Hippocampal formation (tissue), 2 donors: ENCODE measurements at regions not wholly inside any gene's neighbourhood (a gene's known extent, or its start where the extent isn't known, plus 50 kb on each side); places are given as distances from the start of the nearest gene placed in this dataset.
"Not testable (repeated sequence)": the region's sequence is repeated elsewhere in the genome, so short reads cannot be mapped to it uniquely, and the experiment has no call there.

Source experiments
- DNase-seq, 2 donors: peaks; one replicate each; lab custom pipeline; 2025; lab: John Stamatoyannopoulos, UW

GRCh38 chr12:86959766-86960458 lies 703.7 kb upstream of the MGAT4C start:
- DNase-seq, result no peak

GRCh38 chr12:86950444-86950843 lies 694.3 kb upstream of the MGAT4C start:
- no peak for DNase-seq

GRCh38 chr12:86950043-86950442 lies 693.9 kb upstream of the MGAT4C start:
- no peak for DNase-seq

- no peak for DNase-seq
Observed at GRCh38 chr12:86948851-86949250, 692.7 kb upstream of the MGAT4C start.

GRCh38 chr12:86945685-86946196 lies 689.5 kb upstream of the MGAT4C start:
- no peak for DNase-seq

GRCh38 chr12:86944197-86944819 lies 688.1 kb upstream of the MGAT4C start:
- DNase-seq, result not testable (repeated sequence)

- no peak for DNase-seq
Observed at GRCh38 chr12:86931714-86932113, 675.5 kb upstream of the MGAT4C start.

GRCh38 chr12:86929962-86930361 lies 673.8 kb upstream of the MGAT4C start:
- DNase-seq, result no peak

- DNase-seq, result no peak
Observed at GRCh38 chr12:86917121-86917520, 660.9 kb upstream of the MGAT4C start.

- no peak for DNase-seq
Observed at GRCh38 chr12:86914721-86915120, 658.5 kb upstream of the MGAT4C start.

GRCh38 chr12:86911973-86912372 lies 655.8 kb upstream of the MGAT4C start:
- no peak for DNase-seq

GRCh38 chr12:86903159-86903558 lies 647.0 kb upstream of the MGAT4C start:
- no peak for DNase-seq

GRCh38 chr12:86860776-86861175 lies 604.6 kb upstream of the MGAT4C start:
- peak in 1 of 2 donors; percentile 44 for DNase-seq

GRCh38 chr12:86852451-86852850 lies 596.3 kb upstream of the MGAT4C start:
- DNase-seq, result no peak

- peak; percentile 1 to 64 for DNase-seq
Observed at GRCh38 chr12:86838711-86839110, 582.5 kb upstream of the MGAT4C start.

GRCh38 chr12:86838260-86838659 lies 582.1 kb upstream of the MGAT4C start:
- DNase-seq, result no peak

- DNase-seq, result no peak
Observed at GRCh38 chr12:86837246-86837645, 581.1 kb upstream of the MGAT4C start.

GRCh38 chr12:86834217-86834616 lies 578.0 kb upstream of the MGAT4C start:
- DNase-seq, result no peak

- DNase-seq, result no peak
Observed at GRCh38 chr12:86827409-86827808, 571.2 kb upstream of the MGAT4C start.

GRCh38 chr12:86826051-86826450 lies 569.9 kb upstream of the MGAT4C start:
- no peak for DNase-seq

- no peak for DNase-seq
Observed at GRCh38 chr12:86801439-86801838, 545.2 kb upstream of the MGAT4C start.

- no peak for DNase-seq
Observed at GRCh38 chr12:86799616-86800015, 543.4 kb upstream of the MGAT4C start.

- no peak for DNase-seq
Observed at GRCh38 chr12:86796550-86796949, 540.4 kb upstream of the MGAT4C start.

- DNase-seq, result no peak
Observed at GRCh38 chr12:86788661-86789060, 532.5 kb upstream of the MGAT4C start.
